ENCODE measurements at regions not wholly inside any gene's neighbourhood (a gene's known extent, or its start where the extent isn't known, plus 50 kb on each side); places are given as distances from the start of the nearest gene placed in this dataset.

DNA sequence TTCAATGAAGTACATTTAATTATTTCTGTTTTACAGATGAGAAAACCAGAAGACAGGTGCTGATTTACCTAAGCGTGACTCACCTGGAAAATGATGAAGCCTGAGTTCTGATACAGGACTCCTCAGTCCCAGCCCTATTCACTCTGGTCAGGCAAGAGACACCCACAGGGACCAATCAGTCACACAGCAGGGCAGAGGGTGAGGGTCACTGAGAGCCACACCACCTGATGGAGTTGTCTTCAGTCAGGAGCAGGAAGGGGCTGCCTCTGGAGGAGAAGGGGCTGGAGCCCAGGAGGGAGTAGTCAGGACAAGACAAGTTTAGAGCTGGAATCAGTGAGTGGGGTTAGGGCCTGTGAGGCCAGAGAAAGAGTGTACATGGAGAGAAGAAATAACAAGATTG, 251.2 kb upstream of the MOCS1 start:
- Mint-ChIP-seq H3K4me1 (ENCODE audit: low read depth) (no peaks in the 10 kb centered on the region), H3K27me3 (ENCODE audit: low read depth) (no peaks in the 10 kb centered on the region), H3K9me3 (peaks cover 16% of the 10 kb centered on the region), H3K36me3 (ENCODE audit: low read depth) (no peaks in the 10 kb centered on the region), H3K4me3 (no peak overlapping the region), H3K27ac (no peak overlapping the region)
- no peak for DNase-seq (ENCODE audit: low spot score)

DNA sequence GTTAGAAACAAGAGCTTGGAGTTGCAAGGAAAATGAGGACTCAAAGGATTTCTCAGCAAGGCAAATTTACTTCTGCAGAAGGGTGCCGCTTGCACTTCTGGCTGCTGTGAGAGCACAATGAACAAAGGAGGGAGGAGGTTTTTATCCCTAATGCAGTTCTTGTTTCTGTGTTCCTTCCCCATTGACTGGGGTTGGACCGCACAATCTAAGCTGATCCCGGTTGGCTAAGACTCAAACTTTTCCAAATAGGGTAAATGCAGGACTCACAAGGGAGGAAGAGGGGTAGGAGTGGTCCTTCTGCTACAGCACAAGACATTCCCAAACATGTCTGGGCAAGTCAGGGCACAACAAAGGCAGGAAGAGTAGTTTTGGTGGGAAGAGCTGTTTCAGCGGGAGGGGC, 249.6 kb upstream of the MOCS1 start:
- no peak for DNase-seq (ENCODE audit: low spot score)
- Mint-ChIP-seq H3K27ac (no peak overlapping the region), H3K4me3 (no peak overlapping the region), H3K9me3 (peaks cover 16% of the 10 kb centered on the region), H3K4me1 (ENCODE audit: low read depth) (no peaks in the 10 kb centered on the region), H3K27me3 (ENCODE audit: low read depth) (no peaks in the 10 kb centered on the region), H3K36me3 (ENCODE audit: low read depth) (no peaks in the 10 kb centered on the region)

DNA sequence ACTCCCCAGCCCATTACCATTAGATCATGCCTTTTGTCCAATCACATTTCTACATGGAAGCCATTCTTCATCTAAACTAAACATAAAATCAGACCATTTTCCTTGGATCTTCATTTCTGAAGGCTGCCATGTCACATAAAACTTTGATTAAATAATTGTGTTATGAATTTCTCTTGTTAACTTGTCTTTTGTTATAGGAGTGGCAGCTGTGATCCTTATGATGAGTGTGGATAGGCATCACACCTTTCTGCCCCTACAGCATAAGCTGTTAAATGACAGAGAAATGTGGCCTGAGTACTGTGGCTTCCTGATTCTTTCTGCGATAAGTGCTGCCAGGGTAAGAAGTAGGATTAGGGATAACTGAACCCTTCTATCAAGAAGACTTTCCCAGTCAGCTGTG, 247.1 kb upstream of the MOCS1 start:
- H3K4me1 Mint-ChIP-seq (ENCODE audit: low read depth), result no peaks in the 10 kb centered on the region

DNA sequence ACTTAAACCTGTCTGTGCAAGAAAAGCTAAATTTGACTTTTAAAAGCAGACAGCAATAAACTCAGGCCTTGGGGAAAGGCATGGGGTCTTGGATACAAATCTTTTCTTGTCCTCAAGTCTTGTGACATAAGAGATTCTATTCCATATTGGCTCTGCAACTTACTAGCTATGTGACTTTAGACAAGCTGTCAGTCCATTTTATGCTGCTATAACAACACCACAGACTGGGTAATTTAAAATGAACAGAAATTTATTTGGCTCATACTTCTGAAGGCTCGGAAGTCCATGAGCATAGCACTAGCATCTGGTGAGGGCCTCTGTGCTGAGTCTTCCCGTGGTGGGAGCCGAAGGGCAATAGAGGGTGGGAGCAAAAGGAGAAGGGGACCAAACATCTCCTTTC, 246.0 kb upstream of the MOCS1 start:
- no peak overlapping the region for H3K27ac Mint-ChIP-seq
- H3K4me3 Mint-ChIP-seq, result no peak overlapping the region
- DNase-seq (ENCODE audit: low spot score), result no peak
- peaks cover 3% of the 10 kb centered on the region for H3K27me3 Mint-ChIP-seq (ENCODE audit: low read depth)
- H3K36me3 Mint-ChIP-seq (ENCODE audit: low read depth), result no peaks in the 10 kb centered on the region
- H3K9me3 Mint-ChIP-seq, result peaks cover 13% of the 10 kb centered on the region
- no peaks in the 10 kb centered on the region for H3K4me1 Mint-ChIP-seq (ENCODE audit: low read depth)

More for the DNA sequence above, 247.1 kb upstream of the MOCS1 start:
- no peaks in the 10 kb centered on the region for H3K36me3 Mint-ChIP-seq (ENCODE audit: low read depth)
- no peaks in the 10 kb centered on the region for H3K27me3 Mint-ChIP-seq (ENCODE audit: low read depth)
- no peak overlapping the region for H3K4me3 Mint-ChIP-seq
- H3K9me3 Mint-ChIP-seq, result peaks cover 16% of the 10 kb centered on the region
- H3K27ac Mint-ChIP-seq, result no peak overlapping the region
- no peak for DNase-seq (ENCODE audit: low spot score)

DNA sequence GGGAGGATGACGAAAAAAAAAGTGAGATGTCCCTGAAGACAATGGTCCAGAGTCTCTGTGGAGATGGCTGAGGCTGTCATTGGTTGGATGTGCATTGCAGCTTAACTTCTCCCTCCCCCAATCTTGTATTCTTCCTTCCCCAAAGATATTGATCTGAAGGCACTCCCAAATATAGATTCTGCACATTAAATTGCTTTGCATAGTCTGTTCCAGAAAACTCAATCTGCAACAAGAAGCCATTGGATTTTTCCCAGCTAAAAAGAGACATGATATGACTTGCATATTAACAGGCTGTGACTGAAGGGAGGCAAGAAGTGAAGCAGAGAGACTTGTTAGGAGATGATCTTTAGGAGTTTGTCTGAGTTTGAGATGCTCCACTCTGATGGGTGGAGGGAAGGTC, 245.2 kb upstream of the MOCS1 start:
- H3K36me3 Mint-ChIP-seq (ENCODE audit: low read depth), result no peaks in the 10 kb centered on the region
- no peak overlapping the region for H3K4me3 Mint-ChIP-seq
- no peaks in the 10 kb centered on the region for H3K4me1 Mint-ChIP-seq (ENCODE audit: low read depth)
- peaks cover 4% of the 10 kb centered on the region for H3K27me3 Mint-ChIP-seq (ENCODE audit: low read depth)
- H3K27ac Mint-ChIP-seq, result no peak overlapping the region
- peaks cover 13% of the 10 kb centered on the region for H3K9me3 Mint-ChIP-seq
- no peak for DNase-seq (ENCODE audit: low spot score)

DNA sequence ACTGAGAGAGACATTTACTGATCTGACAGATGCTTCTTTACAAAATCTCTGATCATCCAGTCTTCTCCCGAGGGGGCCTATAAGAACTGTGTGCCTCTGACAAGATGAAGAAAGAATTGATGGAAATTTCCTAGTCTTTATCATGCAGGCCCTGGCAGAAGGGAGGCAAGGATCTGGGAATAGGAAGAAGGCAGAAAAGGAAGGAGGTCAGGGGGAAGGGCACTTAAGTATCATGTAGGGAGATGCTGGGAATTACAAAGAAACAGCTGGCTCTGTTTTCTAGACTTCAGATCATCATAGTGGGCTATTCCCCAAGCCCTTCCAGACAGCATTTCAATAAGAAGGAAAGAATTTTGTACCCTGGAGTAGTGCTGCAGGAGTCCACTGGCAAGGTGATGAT, 243.3 kb upstream of the MOCS1 start:
- Mint-ChIP-seq H3K4me1 (ENCODE audit: low read depth) (no peaks in the 10 kb centered on the region), H3K9me3 (no peaks in the 10 kb centered on the region)
- DNase-seq (ENCODE audit: low spot score), result no peak

DNA sequence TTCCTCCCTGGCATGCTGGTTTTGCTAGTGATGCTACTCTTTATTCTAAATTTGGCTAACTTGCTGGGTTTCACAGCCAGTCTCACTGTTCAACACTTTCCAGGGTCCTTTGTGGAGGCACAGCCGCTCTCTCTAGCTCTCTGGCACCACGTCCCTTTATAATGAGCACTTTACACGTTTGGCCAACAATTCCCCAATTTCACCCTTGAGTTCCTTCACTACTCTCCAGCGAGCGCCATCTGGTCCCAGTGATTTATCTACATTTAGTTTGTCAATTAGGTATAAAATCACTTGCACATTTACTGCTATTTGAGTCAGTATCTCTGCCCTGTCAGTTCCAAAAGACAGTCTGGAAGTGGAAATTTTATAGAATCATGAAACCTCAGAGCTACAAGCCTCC, 241.9 kb upstream of the MOCS1 start:
- H3K36me3 Mint-ChIP-seq (ENCODE audit: low read depth), result no peaks in the 10 kb centered on the region
- no peak for DNase-seq (ENCODE audit: low spot score)
- H3K4me1 Mint-ChIP-seq (ENCODE audit: low read depth), result no peaks in the 10 kb centered on the region
- H3K4me3 Mint-ChIP-seq, result no peak overlapping the region
- H3K27ac Mint-ChIP-seq, result no peak overlapping the region
- no peaks in the 10 kb centered on the region for H3K9me3 Mint-ChIP-seq
- peaks cover 4% of the 10 kb centered on the region for H3K27me3 Mint-ChIP-seq (ENCODE audit: low read depth)

More for the DNA sequence above, 243.3 kb upstream of the MOCS1 start:
- no peak overlapping the region for H3K4me3 Mint-ChIP-seq
- peaks cover 4% of the 10 kb centered on the region for H3K27me3 Mint-ChIP-seq (ENCODE audit: low read depth)
- no peaks in the 10 kb centered on the region for H3K36me3 Mint-ChIP-seq (ENCODE audit: low read depth)
- H3K27ac Mint-ChIP-seq, result no peak overlapping the region

DNA sequence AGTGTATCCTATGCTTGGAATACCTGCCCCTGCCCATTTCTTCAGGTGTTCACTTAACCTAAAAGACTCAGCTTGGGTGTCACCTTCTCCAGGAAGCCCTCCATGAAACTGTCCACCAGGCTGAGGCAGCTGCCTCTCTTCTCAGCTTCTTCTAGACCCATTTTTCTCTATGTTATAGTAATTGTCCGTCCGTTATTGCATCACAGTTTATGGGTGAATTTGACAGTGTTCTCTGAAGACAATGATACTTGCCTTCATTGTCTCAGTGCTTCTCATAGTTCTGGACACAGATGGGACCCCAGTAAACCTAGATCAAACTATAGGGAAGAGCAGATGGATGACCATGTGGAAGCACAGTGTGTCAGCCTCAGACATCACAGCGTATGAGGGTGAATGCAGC, 238.0 kb upstream of the MOCS1 start:
- Mint-ChIP-seq H3K9me3 (no peaks in the 10 kb centered on the region), H3K27me3 (ENCODE audit: low read depth) (peaks cover 4% of the 10 kb centered on the region)
- DNase-seq (ENCODE audit: low spot score), result no peak

DNA sequence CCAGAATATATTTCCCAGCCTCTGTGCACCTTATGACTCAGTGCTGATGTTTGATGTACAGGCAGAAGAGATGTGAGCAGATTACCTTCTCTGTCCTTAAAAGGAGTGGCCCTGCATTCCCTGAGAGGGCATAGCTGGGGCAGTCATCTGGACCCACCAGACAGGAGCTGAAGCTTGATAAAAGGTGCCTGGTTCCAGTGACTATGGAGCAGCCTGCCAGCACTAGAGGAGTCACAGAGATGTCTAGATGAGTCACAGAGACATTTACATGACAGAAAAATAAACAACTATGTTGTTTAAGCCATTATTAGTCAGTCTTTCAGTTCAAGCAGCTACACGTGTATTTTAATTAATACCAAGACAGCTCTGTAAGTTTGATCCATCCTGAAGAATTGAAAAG, 237.1 kb upstream of the MOCS1 start:
- no peaks in the 10 kb centered on the region for H3K36me3 Mint-ChIP-seq (ENCODE audit: low read depth)
- no peak overlapping the region for H3K4me3 Mint-ChIP-seq
- H3K27ac Mint-ChIP-seq, result no peak overlapping the region
- H3K27me3 Mint-ChIP-seq (ENCODE audit: low read depth), result peaks cover 4% of the 10 kb centered on the region
- H3K9me3 Mint-ChIP-seq, result no peaks in the 10 kb centered on the region
- no peak for DNase-seq (ENCODE audit: low spot score)
- no peaks in the 10 kb centered on the region for H3K4me1 Mint-ChIP-seq (ENCODE audit: low read depth)

More for the DNA sequence above, 238.0 kb upstream of the MOCS1 start:
- no peaks in the 10 kb centered on the region for H3K36me3 Mint-ChIP-seq (ENCODE audit: low read depth)
- H3K4me3 Mint-ChIP-seq, result no peak overlapping the region
- no peaks in the 10 kb centered on the region for H3K4me1 Mint-ChIP-seq (ENCODE audit: low read depth)
- H3K27ac Mint-ChIP-seq, result no peak overlapping the region

DNA sequence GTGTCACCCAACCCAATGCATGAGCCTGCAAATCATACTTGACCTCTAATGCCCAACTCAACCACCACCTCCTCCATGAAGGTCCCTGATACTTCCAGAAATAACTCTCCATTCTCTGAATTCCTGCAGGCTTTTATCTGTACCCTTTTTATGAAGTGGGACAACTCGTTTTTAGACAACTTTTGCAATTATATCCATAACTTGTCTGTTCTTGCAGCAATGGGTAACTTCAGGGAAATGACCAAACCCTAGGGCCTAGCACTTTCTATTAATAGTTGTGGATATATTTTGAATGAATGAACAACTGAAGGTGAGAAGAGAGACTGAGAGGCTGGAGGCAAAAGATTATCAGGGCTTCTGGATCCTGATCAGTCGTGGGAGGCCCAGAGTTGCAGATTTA, 236.6 kb upstream of the MOCS1 start:
- no peak overlapping the region for H3K4me3 Mint-ChIP-seq
- H3K9me3 Mint-ChIP-seq, result no peaks in the 10 kb centered on the region
- no peak overlapping the region for H3K27ac Mint-ChIP-seq
- no peak for DNase-seq (ENCODE audit: low spot score)
- H3K4me1 Mint-ChIP-seq (ENCODE audit: low read depth), result no peaks in the 10 kb centered on the region
- peaks cover 6% of the 10 kb centered on the region for H3K27me3 Mint-ChIP-seq (ENCODE audit: low read depth)
- no peaks in the 10 kb centered on the region for H3K36me3 Mint-ChIP-seq (ENCODE audit: low read depth)

DNA sequence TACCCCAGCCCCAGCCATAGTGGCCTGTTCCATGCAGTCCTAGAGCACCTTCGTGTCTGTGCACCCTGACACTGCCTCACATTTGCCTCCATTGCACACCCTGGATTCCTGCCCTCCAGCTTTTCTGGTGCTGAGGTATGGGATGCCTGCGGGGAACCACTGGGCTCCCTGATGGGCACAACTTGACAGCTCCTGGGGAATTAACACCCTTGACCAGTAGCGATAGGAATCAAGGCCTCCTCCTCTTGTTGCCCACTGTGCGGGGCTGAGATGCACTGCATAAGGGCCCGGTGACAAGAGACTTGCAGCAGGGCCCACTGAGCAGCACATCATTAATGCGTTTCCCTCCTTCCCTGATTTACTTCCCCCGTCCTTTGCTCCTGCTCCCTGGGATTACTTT, 235.6 kb upstream of the MOCS1 start:
- no peaks in the 10 kb centered on the region for H3K9me3 Mint-ChIP-seq
- H3K36me3 Mint-ChIP-seq (ENCODE audit: low read depth), result no peaks in the 10 kb centered on the region
- no peak overlapping the region for H3K4me3 Mint-ChIP-seq
- peaks cover 2% of the 10 kb centered on the region for H3K27me3 Mint-ChIP-seq (ENCODE audit: low read depth)
- H3K4me1 Mint-ChIP-seq (ENCODE audit: low read depth), result no peaks in the 10 kb centered on the region
- no peak overlapping the region for H3K27ac Mint-ChIP-seq
- DNase-seq (ENCODE audit: low spot score), result no peak

DNA sequence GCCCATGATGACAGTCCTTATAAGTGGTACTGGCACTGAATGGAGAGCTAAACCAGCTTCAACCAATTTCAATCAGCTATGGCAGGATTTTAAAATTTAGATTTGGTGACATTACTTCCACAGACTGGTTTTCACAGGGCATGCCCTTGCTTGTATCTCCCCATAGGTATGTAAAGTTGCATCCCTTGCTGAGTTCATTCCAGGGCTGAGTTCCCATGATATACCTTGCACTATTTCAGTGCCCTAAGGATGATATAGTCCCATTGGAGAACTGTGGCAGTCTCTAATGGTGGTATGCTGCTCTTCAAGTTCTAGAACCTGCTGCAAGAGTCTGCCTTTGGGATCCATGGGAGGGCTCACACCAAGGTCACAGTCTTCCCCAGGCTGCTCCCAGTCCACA, 232.7 kb upstream of the MOCS1 start:
- Mint-ChIP-seq H3K4me1 (ENCODE audit: low read depth) (no peaks in the 10 kb centered on the region), H3K9me3 (no peaks in the 10 kb centered on the region), H3K4me3 (no peak overlapping the region), H3K36me3 (ENCODE audit: low read depth) (no peaks in the 10 kb centered on the region), H3K27me3 (ENCODE audit: low read depth) (peaks cover 2% of the 10 kb centered on the region), H3K27ac (no peak overlapping the region)
- DNase-seq (ENCODE audit: low spot score), result no peak

DNA sequence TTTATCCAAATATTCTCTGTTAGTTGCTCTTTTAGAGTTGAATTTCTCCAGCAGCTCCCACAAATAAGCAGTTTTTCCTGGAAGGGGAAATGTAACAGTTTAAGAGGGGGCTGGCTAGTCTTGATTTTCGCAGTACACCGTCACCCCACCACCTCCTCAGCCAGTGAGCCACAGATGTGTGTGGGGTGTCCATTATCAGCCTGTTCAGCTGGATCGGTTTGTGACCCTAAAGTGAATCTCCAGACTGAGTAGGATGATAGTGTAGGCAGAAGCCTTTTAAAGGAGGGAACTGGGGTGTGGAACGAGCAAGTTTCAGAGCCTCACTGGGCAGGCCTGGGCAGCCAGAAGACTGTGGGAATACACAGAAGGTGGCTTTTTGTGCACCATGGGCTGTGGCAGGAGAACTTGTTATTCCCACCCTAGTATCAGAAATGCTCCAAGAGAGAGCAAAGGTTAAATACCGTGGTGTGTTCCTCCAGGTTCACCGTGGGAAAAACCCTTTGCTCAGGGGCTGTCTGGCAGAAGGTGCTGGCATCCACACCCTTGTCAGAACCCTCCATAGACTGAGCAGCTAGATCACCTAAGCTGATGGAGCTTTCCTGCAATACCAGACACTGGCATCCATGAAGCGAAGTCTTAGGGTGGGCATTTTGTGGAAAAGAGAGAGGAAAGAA, 230.9 kb upstream of the MOCS1 start:
- Mint-ChIP-seq H3K36me3 (ENCODE audit: low read depth) (no peaks in the 10 kb centered on the region), H3K4me1 (ENCODE audit: low read depth) (no peaks in the 10 kb centered on the region), H3K27me3 (ENCODE audit: low read depth) (peaks cover 2% of the 10 kb centered on the region), H3K9me3 (no peaks in the 10 kb centered on the region), H3K27ac (no peak overlapping the region), H3K4me3 (no peak overlapping the region)
- DNase-seq (ENCODE audit: low spot score), result no peak

DNA sequence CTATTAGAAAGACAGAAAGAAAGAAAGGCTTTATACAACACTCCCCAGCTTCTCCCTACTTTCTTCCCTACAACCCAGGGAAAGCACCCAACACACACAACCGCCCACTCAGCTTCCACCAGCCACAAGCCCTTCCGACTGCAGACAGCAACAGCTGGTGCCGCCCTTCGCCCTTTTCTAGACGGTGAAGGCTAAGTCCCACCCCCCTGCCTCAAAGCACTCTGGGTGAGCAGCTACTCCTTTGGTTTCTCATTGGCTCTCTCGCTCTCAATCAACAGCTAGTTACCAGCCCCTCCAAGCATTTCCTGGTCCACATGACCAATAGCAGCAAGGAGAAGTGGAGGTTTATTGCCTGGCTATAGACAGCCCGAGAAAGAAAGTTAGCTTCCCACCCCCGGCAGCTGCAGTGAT, 230.1 kb upstream of the MOCS1 start:
- no peak for DNase-seq (ENCODE audit: low spot score)
- Mint-ChIP-seq H3K4me1 (ENCODE audit: low read depth) (no peaks in the 10 kb centered on the region), H3K27me3 (ENCODE audit: low read depth) (peaks cover 2% of the 10 kb centered on the region), H3K9me3 (no peaks in the 10 kb centered on the region), H3K27ac (no peak overlapping the region), H3K36me3 (ENCODE audit: low read depth) (no peaks in the 10 kb centered on the region), H3K4me3 (no peak overlapping the region)

DNA sequence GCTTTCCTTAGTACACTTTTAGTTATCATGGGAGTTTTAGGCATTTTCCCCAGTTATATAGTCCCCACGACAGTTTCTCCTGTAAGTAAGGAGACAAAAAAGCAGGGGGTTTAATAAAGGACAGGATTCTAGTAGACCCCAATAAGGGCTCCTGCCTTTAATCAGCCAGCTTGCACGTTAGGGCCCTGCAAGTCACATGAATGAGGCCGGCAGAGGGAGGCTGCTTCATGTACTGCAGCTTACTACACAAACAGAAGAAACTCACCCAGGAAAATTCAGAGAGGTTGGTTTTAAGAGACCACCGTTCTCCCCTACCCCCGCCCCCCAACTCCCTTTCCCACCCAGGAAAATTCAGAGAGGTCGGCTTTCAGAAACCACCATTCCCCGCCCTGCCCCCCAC, 229.7 kb upstream of the MOCS1 start:
- Mint-ChIP-seq H3K27me3 (ENCODE audit: low read depth) (peaks cover 2% of the 10 kb centered on the region), H3K9me3 (no peaks in the 10 kb centered on the region), H3K4me1 (ENCODE audit: low read depth) (no peaks in the 10 kb centered on the region), H3K27ac (no peak overlapping the region), H3K36me3 (ENCODE audit: low read depth) (no peaks in the 10 kb centered on the region), H3K4me3 (no peak overlapping the region)
- no peak for DNase-seq (ENCODE audit: low spot score)
